PC-3 (cell line): ENCODE measurements at regions not wholly inside any gene's neighbourhood (a gene's known extent, or its start where the extent isn't known, plus 50 kb on each side); places are given as distances from the start of the nearest gene placed in this dataset.

Experiments used
- ATAC-seq: fragments of 200-7000 bp; cut with Tn5 transposase; 2 replicates; pipeline ENCODE4 v1.9.1; 2020; ENCODE audit warnings: mild to moderate bottlenecking, moderate library complexity
- BruUV-seq: library from RNA; stranded (reverse); fragments of 400-500 nt; replicated peaks from 2 replicates; lab custom pipeline; 2021; lab: Mats Ljungman, UMichigan
- CTCF ChIA-PET: fragments of 300-600 bp; sonication (Branson Sonifier 250); formaldehyde crosslinking; loops from one replicate; lab custom pipeline; 2022; ENCODE audit warnings: antibody characterized with exemption; lab: Charles Lee
- POLR2A ChIA-PET: fragments of 300-600 bp; sonication (Branson Sonifier 250); formaldehyde crosslinking; loops from one replicate; lab custom pipeline; 2022; ENCODE audit warnings: antibody characterized with exemption; ENCODE audit not compliant: unreplicated experiment; lab: Charles Lee
- DNase-seq: peaks from one replicate; pipeline ENCODE4 v3.0.0-alpha.2; 2015
- H2AFZ ChIP-seq: fragments of 300-600 bp; sonication (generic); 2 replicates; pipeline ENCODE4 v1.6.0; 2016; ENCODE audit warnings: antibody characterized with exemption, low read length
- H3F3A ChIP-seq: fragments of 300-600 bp; sonication (generic); one replicate; pipeline ENCODE4 v1.6.0; 2017; ENCODE audit warnings: antibody characterized with exemption, low read length, control low read depth, mild to moderate bottlenecking; ENCODE audit not compliant: unreplicated experiment
- H3K27ac ChIP-seq: fragments of 300-600 bp; sonication (generic); 2 replicates; pipeline ENCODE4 v1.5.1; 2016; ENCODE audit warnings: mild to moderate bottlenecking, low read length
- H3K27me3 ChIP-seq: fragments of 300-600 bp; sonication (generic); 2 replicates; pipeline ENCODE4 v1.6.1; 2016; ENCODE audit warnings: low read length, mixed read lengths
- H3K36me3 ChIP-seq: fragments of 300-600 bp; sonication (generic); 2 replicates; pipeline ENCODE4 v1.6.1; 2016; ENCODE audit warnings: low read depth, mixed run types, low read length, mixed read lengths
- H3K4me1 ChIP-seq: fragments of 300-600 bp; sonication (generic); 2 replicates; pipeline ENCODE4 v1.5.1; 2016; ENCODE audit warnings: low read length; ENCODE audit not compliant: insufficient read depth
- H3K4me2 ChIP-seq: fragments of 300-600 bp; sonication (generic); 2 replicates; pipeline ENCODE4 v1.6.0; 2016; ENCODE audit warnings: low read length
- H3K4me3 ChIP-seq: fragments of 300-600 bp; sonication (generic); 2 replicates; pipeline ENCODE4 v1.5.1; 2016; ENCODE audit warnings: mild to moderate bottlenecking, low read length, mixed read lengths
- H3K79me2 ChIP-seq: fragments of 300-600 bp; sonication (generic); 2 replicates; pipeline ENCODE4 v1.6.1; 2017; ENCODE audit warnings: low read length, mixed read lengths
- H3K9ac ChIP-seq: fragments of 300-600 bp; sonication (generic); 2 replicates; pipeline ENCODE4 v1.6.0; 2016; ENCODE audit warnings: mild to moderate bottlenecking, low read length
- H3K9me2 ChIP-seq: fragments of 300-600 bp; sonication (generic); replicated peaks from 2 replicates; pipeline ENCODE4 v1.6.1; 2016; ENCODE audit warnings: mixed run types, low read length, mixed read lengths
- H3K9me3 ChIP-seq: fragments of 300-600 bp; sonication (generic); 2 replicates; pipeline ENCODE4 v1.6.1; 2016; ENCODE audit warnings: low read length, mixed read lengths
- H4K20me1 ChIP-seq: fragments of 300-600 bp; sonication (generic); 2 replicates; pipeline ENCODE4 v1.6.1; 2016; ENCODE audit warnings: low read length, mixed read lengths
- EZH2 ChIP-seq: fragments of 300-600 bp; sonication (generic); IDR thresholded peaks from one replicate; pipeline ENCODE4 v1.6.1; 2017; ENCODE audit warnings: antibody characterized with exemption, mild to moderate bottlenecking, low read length; ENCODE audit not compliant: unreplicated experiment
- EZH2phosphoT487 ChIP-seq: fragments of 300-600 bp; sonication (generic); IDR thresholded peaks from 2 replicates; pipeline ENCODE4 v1.6.1; 2018; ENCODE audit warnings: mild to moderate bottlenecking, antibody characterized with exemption, low read length, borderline replicate concordance
- intact Hi-C: fragments of 100-400 bp; cut with micrococcal nuclease; formaldehyde crosslinking; loops from 2 replicates; pipeline ENCODE4 v1.9.0; 2023
- TF ChIP-seq, protein P1 (sequence below): fragments of 300-600 bp; sonication (generic); conservative IDR thresholded peaks from 2 replicates; pipeline ENCODE4 v1.5.1; 2017; ENCODE audit warnings: antibody characterized with exemption, low read depth, mild to moderate bottlenecking, low read length

DNA sequence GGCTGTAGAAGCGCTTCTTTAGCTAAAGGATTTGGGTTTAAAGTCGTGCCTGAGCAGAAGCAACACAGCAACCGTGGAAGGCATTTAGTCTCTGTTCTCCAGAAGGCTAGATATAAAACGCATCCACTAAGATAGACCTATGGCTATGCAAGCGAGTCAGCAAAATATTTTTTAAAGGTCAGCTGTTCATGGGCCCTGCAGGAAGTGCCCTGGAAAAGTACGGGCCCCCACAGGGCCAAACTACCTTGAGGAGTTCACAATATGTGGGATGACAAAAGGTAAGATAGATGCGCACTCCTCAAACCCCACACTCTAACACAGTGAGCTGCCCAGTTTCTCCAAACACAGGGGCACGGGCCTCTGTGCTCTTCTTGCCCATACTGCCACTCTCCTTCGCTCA, 261.6 kb downstream of the VPS13C start:
- TF ChIP-seq EZH2phosphoT487 (no peak), EZH2 (no peak)
- TF ChIP-seq, protein P1, sequence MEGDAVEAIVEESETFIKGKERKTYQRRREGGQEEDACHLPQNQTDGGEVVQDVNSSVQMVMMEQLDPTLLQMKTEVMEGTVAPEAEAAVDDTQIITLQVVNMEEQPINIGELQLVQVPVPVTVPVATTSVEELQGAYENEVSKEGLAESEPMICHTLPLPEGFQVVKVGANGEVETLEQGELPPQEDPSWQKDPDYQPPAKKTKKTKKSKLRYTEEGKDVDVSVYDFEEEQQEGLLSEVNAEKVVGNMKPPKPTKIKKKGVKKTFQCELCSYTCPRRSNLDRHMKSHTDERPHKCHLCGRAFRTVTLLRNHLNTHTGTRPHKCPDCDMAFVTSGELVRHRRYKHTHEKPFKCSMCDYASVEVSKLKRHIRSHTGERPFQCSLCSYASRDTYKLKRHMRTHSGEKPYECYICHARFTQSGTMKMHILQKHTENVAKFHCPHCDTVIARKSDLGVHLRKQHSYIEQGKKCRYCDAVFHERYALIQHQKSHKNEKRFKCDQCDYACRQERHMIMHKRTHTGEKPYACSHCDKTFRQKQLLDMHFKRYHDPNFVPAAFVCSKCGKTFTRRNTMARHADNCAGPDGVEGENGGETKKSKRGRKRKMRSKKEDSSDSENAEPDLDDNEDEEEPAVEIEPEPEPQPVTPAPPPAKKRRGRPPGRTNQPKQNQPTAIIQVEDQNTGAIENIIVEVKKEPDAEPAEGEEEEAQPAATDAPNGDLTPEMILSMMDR = no peak
- ChIA-PET POLR2A (no interaction called here), CTCF (no interaction called here)
- no peak for ATAC-seq
- Histone ChIP-seq H3K27ac (no peak overlapping the region), H3K9me3 (no peaks in the 10 kb centered on the region), H2AFZ (no peak overlapping the region), H3K36me3 (no peaks in the 10 kb centered on the region), H3K27me3 (peaks cover 33% of the 10 kb centered on the region), H3K79me2 (no peaks in the 10 kb centered on the region), H3K9me2 (no peaks in the 10 kb centered on the region), H3K4me1 (no peaks in the 10 kb centered on the region; the same call in 1 of the 2 replicates), H4K20me1 (no peaks in the 10 kb centered on the region), H3F3A (no peaks in the 10 kb centered on the region), H3K4me3 (no peak overlapping the region), H3K9ac (no peak overlapping the region), H3K4me2 (no peak overlapping the region)
- intact Hi-C loops = no loop called here
- no TSS peak for BruUV-seq
- no peak for DNase-seq

DNA sequence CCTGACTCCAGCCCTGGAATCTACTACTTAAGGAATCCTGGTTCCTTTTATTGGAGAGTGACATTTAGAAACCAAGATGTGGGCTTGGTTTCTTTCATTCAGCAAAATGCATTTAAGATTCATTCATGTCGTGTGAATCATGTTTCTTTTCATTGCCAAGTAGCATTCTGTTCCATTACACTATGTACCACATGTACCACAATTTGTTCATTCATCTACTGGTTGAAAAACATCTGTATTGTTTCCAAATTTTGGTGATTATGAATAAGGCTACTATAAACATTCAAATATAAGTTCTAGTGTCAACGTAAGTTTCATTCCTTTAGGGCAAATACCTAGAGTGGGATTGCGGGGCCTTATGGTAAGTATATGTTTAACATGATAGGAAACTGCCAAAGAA, 264.2 kb downstream of the VPS13C start:
- Histone ChIP-seq H2AFZ (no peak overlapping the region), H4K20me1 (no peaks in the 10 kb centered on the region), H3F3A (no peaks in the 10 kb centered on the region), H3K9ac (no peak overlapping the region), H3K9me2 (no peaks in the 10 kb centered on the region), H3K27ac (no peak overlapping the region; the same call in 1 of the 2 replicates), H3K27me3 (peaks cover 33% of the 10 kb centered on the region), H3K4me1 (no peaks in the 10 kb centered on the region; the same call in 1 of the 2 replicates), H3K79me2 (no peaks in the 10 kb centered on the region), H3K4me3 (no peak overlapping the region), H3K4me2 (no peak overlapping the region), H3K9me3 (no peaks in the 10 kb centered on the region), H3K36me3 (no peaks in the 10 kb centered on the region)
- POLR2A ChIA-PET = no interaction called here
- DNase-seq (peak; percentile 37), ATAC-seq (no peak)
- CTCF ChIA-PET = no interaction called here
- intact Hi-C loops = no loop called here
- TF ChIP-seq, protein P1 = no peak
- TF ChIP-seq EZH2 = no peak
- no peak for TF ChIP-seq EZH2phosphoT487
- BruUV-seq = no TSS peak

DNA sequence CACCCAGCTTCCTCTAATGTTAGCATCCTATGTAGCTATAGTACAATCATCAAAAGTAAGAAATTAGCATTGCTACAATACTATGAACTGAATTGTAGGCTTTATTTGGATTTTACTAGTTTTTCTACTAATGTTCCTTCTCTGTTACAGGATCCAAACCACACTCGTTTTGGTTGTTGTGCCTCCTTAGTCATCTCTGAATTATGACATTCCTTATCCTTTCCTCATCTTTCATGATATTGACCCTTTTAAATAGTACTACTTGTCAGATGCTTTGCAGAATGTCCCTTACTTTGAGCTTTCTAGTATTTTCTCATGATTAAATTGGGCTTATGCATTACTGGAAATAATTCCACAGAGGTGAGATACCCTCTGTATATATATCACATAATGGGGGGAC, 265.4 kb downstream of the VPS13C start:
- no peaks in the 10 kb centered on the region for H3K36me3 ChIP-seq
- H3K79me2 ChIP-seq = no peaks in the 10 kb centered on the region
- peaks cover 29% of the 10 kb centered on the region for H3K27me3 ChIP-seq
- no peaks in the 10 kb centered on the region; the same call in 1 of the 2 replicates for H3K4me1 ChIP-seq
- no peak overlapping the region for H2AFZ ChIP-seq
- intact Hi-C loops = no loop called here
- ChIA-PET CTCF (no interaction called here), POLR2A (interaction anchor here (0.6 kb wide), 1 partner anchor 80 kb away, joined by 3 read pairs; no protein-coding TSS in a partner anchor)
- TF ChIP-seq, protein P1 = no peak
- no peak for TF ChIP-seq EZH2phosphoT487
- no peak for TF ChIP-seq EZH2
- no peak overlapping the region for H3K4me3 ChIP-seq
- no peak overlapping the region for H3K9ac ChIP-seq
- H3K4me2 ChIP-seq = no peak overlapping the region
- H4K20me1 ChIP-seq = no peaks in the 10 kb centered on the region
- DNase-seq (peak; percentile 22), ATAC-seq (no peak)
- BruUV-seq = no TSS peak
- H3K27ac ChIP-seq = no peak overlapping the region
- no peaks in the 10 kb centered on the region for H3F3A ChIP-seq
- no peaks in the 10 kb centered on the region for H3K9me3 ChIP-seq
- H3K9me2 ChIP-seq = no peaks in the 10 kb centered on the region
